GM18909 (cell line): ENCODE measurements at regions not wholly inside any gene's neighbourhood (a gene's known extent, or its start where the extent isn't known, plus 50 kb on each side); places are given as distances from the start of the nearest gene placed in this dataset.

Experiments used
- ATAC-seq: cut with Tn5 transposase; IDR thresholded peaks from one replicate; pipeline ENCODE4 v1.9.1; 2021; ENCODE audit warnings: mild to moderate bottlenecking; ENCODE audit not compliant: unreplicated experiment, poor library complexity

DNA sequence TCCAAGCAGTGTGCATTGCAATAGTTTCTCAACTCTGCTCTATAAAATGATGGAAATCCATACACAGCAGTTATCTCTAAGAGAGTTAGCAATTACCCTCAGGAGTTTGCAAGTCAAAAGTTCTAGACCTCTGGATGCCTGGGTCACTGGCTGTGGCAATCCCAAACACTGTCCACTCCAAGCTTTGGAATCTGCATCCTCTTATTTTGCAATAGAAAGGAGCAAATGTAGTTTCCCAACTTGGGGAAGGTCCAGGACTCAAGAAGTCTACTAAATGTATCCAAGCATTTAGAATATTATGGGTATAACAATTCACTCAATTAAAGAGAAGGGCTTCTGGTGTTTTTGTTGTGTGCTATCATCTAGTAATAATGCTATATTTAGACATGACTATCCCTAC, 131.3 kb upstream of the NRP1 start:
- ATAC-seq = no peak

GRCh38 chr10:33463011-33463410, 128.5 kb upstream of the NRP1 start:
- no peak for ATAC-seq

DNA sequence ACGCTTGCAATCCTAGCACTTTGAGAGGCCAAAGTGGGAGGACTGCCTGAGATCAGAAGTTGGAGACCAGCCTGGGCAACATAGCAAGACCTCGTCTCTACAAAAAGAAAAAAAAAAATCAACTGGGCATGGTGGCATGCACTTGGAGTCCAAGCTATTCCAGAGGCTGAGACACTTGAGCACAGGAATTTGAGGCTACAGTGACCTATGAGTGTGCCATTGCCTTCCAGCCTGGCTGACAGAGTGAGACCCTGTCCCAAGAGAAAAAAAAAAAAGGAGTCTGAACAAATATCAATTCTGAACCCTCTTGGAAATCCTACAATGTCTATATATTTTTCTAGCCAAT, 126.8 kb upstream of the NRP1 start:
- no peak for ATAC-seq

DNA sequence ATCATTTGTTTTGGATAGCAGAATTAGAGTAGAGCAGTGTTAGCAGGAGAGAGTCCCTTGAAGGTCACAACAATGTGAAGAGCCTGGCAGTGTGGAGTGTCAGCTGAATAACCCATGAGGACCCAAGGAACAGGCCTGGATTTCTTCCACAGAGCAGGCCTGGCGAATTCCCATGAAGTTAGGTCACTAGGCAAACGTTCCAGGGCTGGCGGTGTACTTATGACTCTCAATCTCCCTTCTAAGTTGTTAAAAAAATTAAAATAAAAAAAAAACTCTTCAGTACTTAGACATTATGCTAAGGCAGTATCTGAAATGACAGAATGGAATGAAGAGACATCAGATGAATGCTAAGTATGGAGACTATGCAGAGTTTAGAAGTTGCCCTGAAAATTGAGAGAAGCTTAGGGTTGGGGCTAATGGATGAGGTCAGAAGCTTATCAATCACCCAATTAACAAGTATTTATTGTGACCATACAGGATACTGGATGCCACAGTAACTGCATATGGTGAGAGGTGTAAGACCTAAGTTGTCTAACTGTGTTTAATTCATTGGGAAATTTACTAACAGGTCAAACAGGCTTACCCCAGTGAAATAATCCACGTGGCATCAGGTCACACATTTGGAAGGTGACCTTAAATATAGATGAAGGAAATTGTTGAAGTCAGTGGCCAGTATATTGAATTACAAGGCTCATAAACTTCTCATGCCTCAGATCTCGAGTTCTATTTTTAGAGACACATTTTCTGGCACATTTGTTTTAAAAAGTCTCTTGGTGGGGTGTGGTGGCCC, 126.2 kb upstream of the NRP1 start:
- ATAC-seq = no peak

DNA sequence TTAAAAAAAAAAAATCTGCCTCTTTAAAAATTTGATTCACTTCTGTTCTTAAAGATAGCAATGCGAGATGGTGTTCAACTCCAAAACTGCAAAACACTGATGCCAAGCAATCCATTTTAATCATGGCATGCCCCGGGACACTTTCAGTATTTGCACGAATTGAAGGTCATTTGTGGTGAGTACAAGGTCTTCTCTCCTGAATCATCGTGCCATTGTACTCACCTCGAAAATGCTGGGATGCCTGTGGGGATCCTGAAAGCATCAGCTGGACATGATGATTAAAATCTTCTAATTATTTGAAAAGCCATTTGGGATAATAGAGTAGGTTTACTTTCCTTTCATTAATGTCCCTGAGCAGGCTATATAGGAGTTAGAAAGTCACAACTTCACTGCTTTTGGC, 125.1 kb upstream of the NRP1 start:
- no peak for ATAC-seq

DNA sequence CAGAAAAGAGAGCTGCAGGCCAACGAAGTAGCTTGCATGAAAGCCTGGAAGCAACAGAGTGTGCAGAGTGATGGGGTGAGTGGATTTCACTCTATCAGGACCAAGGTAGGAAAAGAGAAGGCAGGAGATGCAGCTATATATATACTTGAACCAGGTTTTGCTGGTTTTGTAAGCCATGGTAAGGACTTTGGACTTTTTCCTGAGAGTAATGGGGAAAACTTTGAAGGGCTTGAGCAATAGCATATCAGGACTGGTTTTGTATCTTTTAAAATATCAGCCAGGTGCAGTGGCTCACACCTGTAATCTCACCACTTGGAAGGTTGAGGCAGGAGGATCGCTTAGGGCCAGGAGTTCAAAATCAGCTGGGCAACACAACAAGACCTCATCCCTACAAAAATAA, 120.6 kb upstream of the NRP1 start:
- no peak for ATAC-seq

DNA sequence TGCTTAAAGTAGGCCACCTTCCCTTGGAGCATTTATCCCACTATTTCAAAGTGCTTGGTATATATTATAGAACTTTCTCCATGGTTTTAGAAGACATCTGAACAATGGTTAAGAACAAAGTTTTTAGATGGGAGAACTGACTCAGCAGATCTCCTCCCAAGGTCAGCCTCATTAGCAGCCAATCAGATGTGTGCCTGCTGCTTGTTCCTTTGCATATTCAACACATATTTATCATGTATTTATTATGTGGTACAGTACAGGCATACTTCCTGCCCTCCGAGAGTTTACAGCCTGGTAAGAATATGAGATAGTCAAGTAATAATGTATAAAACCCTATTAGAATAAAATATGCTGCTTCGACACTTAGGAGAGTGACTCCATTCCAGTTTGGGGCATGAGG, 120.1 kb upstream of the NRP1 start:
- no peak for ATAC-seq

DNA sequence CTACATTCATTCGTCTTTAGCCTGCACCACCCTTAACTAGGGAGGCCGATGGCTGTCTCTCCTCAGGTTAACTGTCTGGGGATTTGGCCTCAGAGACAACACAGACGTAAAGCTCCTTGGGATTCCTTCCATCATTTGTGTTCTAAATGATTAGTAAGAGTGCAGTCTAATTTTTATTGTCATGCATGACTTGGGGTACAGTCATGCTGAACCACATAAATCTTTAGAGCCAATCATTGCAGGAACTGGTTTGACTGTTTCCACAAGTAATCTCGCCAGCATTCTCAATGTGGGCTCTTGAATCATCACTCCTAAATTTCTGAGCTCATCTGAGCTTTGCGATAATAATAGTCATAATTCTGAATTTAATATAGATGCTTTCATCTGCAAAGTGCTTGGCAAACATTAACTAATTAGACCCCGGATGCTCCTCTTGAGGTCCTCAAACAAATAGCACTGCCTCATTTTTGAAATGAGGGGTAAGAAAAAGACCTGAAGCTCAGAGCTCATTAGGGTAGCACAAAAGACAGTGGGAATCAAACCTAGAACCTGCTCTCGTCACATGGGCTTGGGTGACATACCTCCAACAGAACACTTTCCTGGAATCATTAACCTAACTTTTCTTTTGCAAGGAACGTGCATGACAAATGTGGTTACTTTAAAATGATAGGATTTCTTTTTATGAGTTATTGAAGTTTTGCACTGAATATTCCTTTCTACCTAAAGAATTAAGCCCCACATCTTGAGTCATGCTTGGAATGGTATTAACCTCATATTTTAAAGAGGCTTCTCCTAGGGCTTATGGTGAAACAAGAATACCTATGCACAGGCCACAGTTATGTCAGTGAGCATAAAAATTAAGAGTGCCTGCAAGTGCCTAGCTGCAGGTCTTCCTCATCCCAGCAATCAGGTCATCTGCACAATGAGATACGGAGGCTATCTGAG, 118.9 kb upstream of the NRP1 start:
- no peak for ATAC-seq

DNA sequence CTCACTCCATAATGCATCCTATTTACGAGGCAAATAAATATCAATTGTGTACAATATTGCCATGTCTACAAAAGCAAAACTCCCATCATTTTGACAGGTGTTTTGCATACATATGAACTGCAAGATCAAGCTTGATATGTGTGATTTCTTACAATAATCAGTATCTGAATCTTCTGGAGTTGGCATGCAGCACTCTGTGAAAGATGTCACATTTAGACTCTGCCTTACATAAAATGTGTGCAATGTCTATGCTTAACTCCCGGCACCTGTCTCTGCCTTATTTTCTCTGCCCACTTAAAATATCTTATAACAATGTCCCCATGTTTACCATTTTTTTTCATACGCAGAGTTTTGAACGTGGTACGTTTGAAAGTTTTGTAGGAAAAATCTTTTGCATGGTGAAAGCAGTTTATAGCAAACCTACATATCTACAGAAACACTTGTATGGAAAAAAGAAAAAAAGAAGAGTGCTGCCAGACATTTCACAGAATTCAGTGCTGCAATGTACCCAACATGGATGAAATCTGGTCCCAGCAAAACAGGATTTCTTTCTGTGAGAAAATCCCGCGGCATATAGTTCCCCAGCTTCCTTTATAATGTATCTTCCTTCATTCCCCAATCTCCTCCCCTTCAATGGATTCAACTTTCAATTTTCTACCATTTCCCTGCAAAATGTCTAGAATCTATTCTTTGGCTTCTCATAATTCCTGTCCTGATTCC, 114.1 kb upstream of the NRP1 start:
- ATAC-seq = no peak

- ATAC-seq = no peak
These were observed 107.1 kb upstream of the NRP1 start for GRCh38 chr10:33441561-33441960.

DNA sequence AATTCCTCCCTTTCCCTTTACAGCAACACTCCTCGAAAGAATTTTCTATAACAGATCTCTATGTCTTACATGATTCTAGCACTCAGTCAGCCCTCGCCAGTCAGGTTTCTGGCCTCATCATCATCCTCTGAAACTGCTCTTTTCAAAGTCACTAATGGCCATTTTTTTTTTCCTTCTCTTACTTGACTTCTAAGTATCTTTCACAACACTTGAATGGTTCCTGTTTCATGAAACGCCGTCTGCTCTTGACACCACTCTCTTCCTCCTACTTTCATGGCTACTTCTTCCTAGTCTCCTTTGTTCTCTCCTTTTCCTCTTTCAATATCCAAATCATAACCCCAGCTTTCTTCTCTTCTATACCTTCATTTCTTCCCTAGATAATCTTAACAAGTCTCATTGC, 100.5 kb upstream of the NRP1 start:
- ATAC-seq = no peak

GRCh38 chr10:33428682-33429081, 94.2 kb upstream of the NRP1 start:
- no peak for ATAC-seq

DNA sequence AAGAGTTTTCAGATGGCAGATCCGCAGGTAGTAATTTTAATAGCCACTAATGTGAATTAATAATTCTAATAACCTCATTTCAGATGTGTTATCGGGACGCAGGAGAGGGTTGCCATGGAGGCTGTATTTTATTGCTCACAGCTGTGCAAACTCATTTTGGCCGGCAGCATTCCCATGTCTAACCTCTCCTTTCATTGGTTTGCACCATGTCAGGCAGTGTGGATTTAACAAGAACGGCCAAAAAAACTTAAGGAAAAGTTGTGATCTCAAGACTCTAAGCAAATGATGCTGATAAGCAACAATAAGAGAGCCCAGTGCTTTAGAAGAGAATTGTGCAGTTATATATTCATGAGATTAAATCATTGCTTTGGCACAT, 88.7 kb upstream of the NRP1 start:
- no peak for ATAC-seq

DNA sequence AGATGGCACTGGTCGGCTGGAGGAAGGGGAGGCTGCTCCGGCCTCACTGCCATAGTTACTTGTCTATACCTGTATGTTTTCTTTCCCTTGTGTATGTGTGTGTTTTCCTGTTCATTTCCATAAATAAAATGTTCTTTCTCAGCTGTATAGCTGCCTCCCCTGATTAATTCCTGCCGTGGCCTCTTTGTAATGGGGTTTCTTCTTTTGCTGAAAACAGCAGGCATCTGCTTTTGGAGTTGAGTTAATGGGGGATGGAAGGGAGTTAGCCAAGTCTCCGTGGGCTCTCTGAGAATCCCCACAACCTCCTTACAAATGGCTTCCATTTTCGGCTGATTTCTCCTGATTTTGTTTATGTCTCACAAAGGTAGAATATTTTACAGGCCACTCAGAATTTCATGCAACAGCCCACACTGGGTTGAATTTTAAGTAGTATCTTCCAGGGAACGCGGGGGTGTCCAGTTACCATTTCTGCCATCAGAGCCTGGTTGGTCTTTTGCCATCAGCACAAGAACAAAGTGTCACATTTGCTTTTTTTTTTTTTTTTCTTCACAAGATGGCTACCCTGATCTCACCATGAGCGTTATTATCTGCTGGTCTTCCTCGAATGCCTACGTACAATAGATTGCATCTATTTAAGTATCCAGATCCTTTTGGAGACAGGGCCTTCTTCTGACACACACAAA, 88.1 kb upstream of the NRP1 start:
- no peak for ATAC-seq

DNA sequence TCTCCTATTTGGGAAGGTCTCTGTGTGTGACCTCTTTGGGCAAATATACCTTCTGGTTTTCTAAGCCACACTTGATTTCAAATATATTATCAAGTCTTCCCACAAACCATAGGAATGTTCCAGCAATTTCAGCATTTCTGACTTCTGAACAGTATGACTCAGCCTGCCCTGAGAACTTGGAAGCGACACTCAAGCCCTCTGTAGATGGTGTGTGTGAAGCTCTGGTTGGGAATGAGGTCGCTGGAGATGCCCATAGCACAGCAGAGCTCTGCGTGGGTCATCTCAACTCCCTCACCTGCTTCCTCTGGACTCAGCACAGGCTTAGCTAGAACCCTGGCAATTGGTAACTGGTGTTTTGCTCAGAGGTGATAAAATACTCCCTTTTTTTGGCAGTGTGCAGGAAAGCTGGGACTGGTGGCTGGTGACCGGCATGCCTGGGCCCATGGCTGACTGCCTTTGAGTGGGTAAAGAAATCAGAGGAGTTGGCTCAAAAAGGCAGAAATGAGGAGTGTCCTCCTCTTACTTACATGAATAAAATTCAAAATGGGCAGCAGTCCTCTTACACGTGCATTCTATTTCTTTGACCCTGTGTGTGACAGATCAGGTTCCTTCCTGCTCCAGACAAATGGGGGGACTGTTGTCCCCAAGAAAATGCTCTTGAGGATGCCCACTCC, 87.5 kb upstream of the NRP1 start:
- no peak for ATAC-seq

- ATAC-seq = no peak
These were observed 84.8 kb upstream of the NRP1 start for GRCh38 chr10:33419311-33419710.

DNA sequence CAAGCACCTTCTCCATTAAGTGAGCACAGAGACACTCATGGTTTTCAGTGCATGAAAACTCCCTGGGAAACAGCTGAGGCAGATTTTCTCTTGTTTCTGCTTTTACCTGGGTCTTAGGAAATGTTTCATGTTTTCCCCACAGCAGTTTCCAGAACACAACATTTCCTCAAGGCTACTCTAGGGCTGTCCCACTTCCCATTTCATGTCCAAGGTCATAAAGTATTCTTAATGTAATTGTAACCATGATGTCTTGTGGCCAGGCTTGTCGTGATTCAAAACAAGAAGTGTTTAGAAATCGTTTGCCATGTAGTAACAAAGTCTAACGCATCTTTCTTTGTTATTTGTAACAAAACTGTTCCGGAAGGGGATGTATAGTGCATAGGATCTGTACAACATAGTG, 83.8 kb upstream of the NRP1 start:
- ATAC-seq = no peak

DNA sequence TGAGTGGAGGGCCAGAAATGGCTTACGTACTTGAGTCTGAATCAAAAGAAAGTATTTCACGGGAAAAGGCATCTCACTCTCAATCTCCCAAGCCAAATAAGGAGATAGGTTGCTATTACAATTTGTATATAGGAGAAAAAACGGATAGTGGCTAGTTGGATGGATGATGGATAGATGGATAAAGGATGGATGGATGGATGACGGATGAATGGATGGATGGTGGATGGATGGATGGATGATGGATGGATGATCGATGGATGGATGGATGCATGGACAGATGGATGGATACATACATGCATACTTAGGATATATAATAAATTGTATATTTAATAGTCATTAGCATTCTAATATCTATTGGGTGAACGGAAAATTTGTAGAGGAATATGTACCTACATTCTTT, 82.2 kb upstream of the NRP1 start:
- no peak for ATAC-seq

DNA sequence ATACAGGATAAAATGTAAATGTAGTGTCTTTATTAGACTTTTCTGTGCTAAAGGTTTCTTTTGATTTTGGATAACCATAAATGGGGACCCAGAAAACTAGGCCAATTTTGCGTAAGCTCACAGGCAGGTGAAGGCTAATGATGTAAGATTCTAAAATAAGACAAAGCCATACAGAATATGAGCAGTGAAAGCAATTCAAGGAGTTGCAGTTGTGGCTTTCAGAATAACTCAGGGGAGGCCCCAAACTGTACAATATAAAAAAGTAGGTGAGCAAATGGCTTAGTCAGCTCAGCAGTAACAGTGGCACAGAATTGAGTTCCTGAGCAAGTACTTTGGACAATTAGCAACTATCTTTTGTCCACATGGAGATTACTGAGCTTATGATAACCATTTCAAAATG, 81.7 kb upstream of the NRP1 start:
- ATAC-seq = no peak

GRCh38 chr10:33414841-33415240, 80.4 kb upstream of the NRP1 start:
- ATAC-seq = no peak
